HFFc6 (cell line): ENCODE measurements at regions not wholly inside any gene's neighbourhood (a gene's known extent, or its start where the extent isn't known, plus 50 kb on each side); places are given as distances from the start of the nearest gene placed in this dataset.

Source experiments
- DNase-seq: peaks from one replicate; pipeline ENCODE4 v3.0.0-alpha.2; 2018
- H3K27ac Mint-ChIP-seq: 2 replicates; pipeline ENCODE4 v1.8.0; 2020; ENCODE audit warnings: mild to moderate bottlenecking, mixed read lengths
- H3K27me3 Mint-ChIP-seq: 2 replicates; pipeline ENCODE4 v1.8.0; 2021; ENCODE audit warnings: mild to moderate bottlenecking, moderate library complexity, mixed read lengths; ENCODE audit not compliant: insufficient read depth
- H3K36me3 Mint-ChIP-seq: 2 replicates; pipeline ENCODE4 v1.8.0; 2021; ENCODE audit warnings: low read depth, mixed read lengths
- H3K4me1 Mint-ChIP-seq: 2 replicates; pipeline ENCODE4 v1.8.0; 2020; ENCODE audit warnings: low read depth, mixed read lengths
- H3K4me3 Mint-ChIP-seq: 2 replicates; pipeline ENCODE4 v1.8.0; 2020; ENCODE audit warnings: mild to moderate bottlenecking, moderate library complexity, mixed read lengths
- H3K9me3 Mint-ChIP-seq: 2 replicates; pipeline ENCODE4 v1.8.0; 2020; ENCODE audit warnings: mild to moderate bottlenecking, mixed read lengths
- CTCF ChIP-seq: fragments of 200-600 bp; sonication (generic); IDR thresholded peaks from 2 replicates; pipeline ENCODE4 v1.5.0; 2021; ENCODE audit warnings: antibody characterized with exemption, mild to moderate bottlenecking

- Mint-ChIP-seq H3K27me3 (no peaks in the 10 kb centered on the region; the same call in 1 of the 2 replicates), H3K36me3 (peaks cover 6% of the 10 kb centered on the region; the same call in 1 of the 2 replicates), H3K9me3 (peaks cover 39% of the 10 kb centered on the region), H3K4me3 (no peak overlapping the region), H3K27ac (no peak overlapping the region), H3K4me1 (no peaks in the 10 kb centered on the region)
- TF ChIP-seq CTCF = no peak
- no peak for DNase-seq
Measured at GRCh38 chr11:38416141-38416540, 1818.1 kb upstream of the RAG2 start.

- no peak overlapping the region for H3K27ac Mint-ChIP-seq
- H3K27me3 Mint-ChIP-seq = no peaks in the 10 kb centered on the region
- DNase-seq = no peak
- no peak overlapping the region for H3K4me3 Mint-ChIP-seq
- TF ChIP-seq CTCF = no peak
- peaks cover 28% of the 10 kb centered on the region for H3K9me3 Mint-ChIP-seq
- H3K4me1 Mint-ChIP-seq = no peaks in the 10 kb centered on the region
- H3K36me3 Mint-ChIP-seq = peaks cover 6% of the 10 kb centered on the region; the same call in 1 of the 2 replicates
Measured at GRCh38 chr11:38411149-38411548, 1813.1 kb upstream of the RAG2 start.

- Mint-ChIP-seq H3K27ac (no peak overlapping the region), H3K4me3 (no peak overlapping the region), H3K36me3 (no peaks in the 10 kb centered on the region; the same call in 1 of the 2 replicates), H3K4me1 (no peaks in the 10 kb centered on the region), H3K9me3 (peaks cover 18% of the 10 kb centered on the region), H3K27me3 (no peaks in the 10 kb centered on the region; the same call in 1 of the 2 replicates)
- no peak for TF ChIP-seq CTCF
- no peak for DNase-seq
Measured at GRCh38 chr11:38402063-38402462, 1804.0 kb upstream of the RAG2 start.

- Mint-ChIP-seq H3K9me3 (peaks cover 14% of the 10 kb centered on the region), H3K36me3 (no peaks in the 10 kb centered on the region), H3K27ac (no peak overlapping the region), H3K27me3 (no peaks in the 10 kb centered on the region; the same call in 1 of the 2 replicates), H3K4me1 (no peaks in the 10 kb centered on the region), H3K4me3 (no peak overlapping the region)
- no peak for DNase-seq
- no peak for TF ChIP-seq CTCF
Measured at GRCh38 chr11:38392176-38392575, 1794.1 kb upstream of the RAG2 start.

- H3K36me3 Mint-ChIP-seq = no peaks in the 10 kb centered on the region
- H3K4me3 Mint-ChIP-seq = no peak overlapping the region
- H3K27me3 Mint-ChIP-seq = no peaks in the 10 kb centered on the region
- no peak overlapping the region for H3K27ac Mint-ChIP-seq
- peaks cover 20% of the 10 kb centered on the region for H3K9me3 Mint-ChIP-seq
- H3K4me1 Mint-ChIP-seq = no peaks in the 10 kb centered on the region
- DNase-seq = no peak
- no peak for TF ChIP-seq CTCF
Measured at GRCh38 chr11:38384568-38384967, 1786.5 kb upstream of the RAG2 start.

- H3K4me3 Mint-ChIP-seq = no peak overlapping the region
- no peaks in the 10 kb centered on the region for H3K4me1 Mint-ChIP-seq
- no peaks in the 10 kb centered on the region for H3K36me3 Mint-ChIP-seq
- peaks cover 36% of the 10 kb centered on the region for H3K9me3 Mint-ChIP-seq
- TF ChIP-seq CTCF = no peak
- peaks cover 2% of the 10 kb centered on the region; the same call in 1 of the 2 replicates for H3K27me3 Mint-ChIP-seq
- no peak for DNase-seq
- H3K27ac Mint-ChIP-seq = no peak overlapping the region
Measured at GRCh38 chr11:38365274-38365673, 1767.2 kb upstream of the RAG2 start.
